GM12875 (cell line): ENCODE measurements at regions not wholly inside any gene's neighbourhood (a gene's known extent, or its start where the extent isn't known, plus 50 kb on each side); places are given as distances from the start of the nearest gene placed in this dataset.
"Not testable (repeated sequence)": the region's sequence is repeated elsewhere in the genome, so short reads cannot be mapped to it uniquely, and the experiment has no call there.

Experiments
- H3K4me3 ChIP-seq: one replicate; pipeline ENCODE4 v1.5.1; 2011; ENCODE audit warnings: low read depth, low read length, control low read depth
- TF ChIP-seq, protein P1 (sequence below): IDR thresholded peaks from 2 replicates; pipeline ENCODE4 v1.5.1; 2011; ENCODE audit warnings: low read depth, mild to moderate bottlenecking, control low read depth, inconsistent platforms, low read length, moderate library complexity, borderline replicate concordance; ENCODE audit not compliant: insufficient read depth

DNA sequence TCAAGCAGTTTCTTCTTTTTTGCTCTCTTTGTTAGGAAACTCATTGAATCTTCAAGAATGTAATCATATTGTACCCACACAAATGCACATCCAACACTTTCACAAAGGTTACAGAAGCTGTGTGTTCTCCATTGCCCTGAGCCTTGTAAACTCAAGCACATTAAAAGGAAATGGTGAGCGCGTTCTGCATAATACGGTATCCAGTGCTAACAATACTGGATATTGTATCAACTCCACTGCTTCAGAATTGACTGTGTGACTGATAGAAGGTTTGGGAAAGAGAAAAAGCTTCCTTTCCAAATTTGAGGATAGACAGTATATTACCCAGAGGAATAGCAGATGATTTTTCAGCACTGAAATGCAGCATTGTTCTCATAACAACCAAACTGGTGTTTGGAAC lies 268.9 kb upstream of the RBMS3 start:
- no peak overlapping the region for H3K4me3 ChIP-seq
- TF ChIP-seq, protein P1, sequence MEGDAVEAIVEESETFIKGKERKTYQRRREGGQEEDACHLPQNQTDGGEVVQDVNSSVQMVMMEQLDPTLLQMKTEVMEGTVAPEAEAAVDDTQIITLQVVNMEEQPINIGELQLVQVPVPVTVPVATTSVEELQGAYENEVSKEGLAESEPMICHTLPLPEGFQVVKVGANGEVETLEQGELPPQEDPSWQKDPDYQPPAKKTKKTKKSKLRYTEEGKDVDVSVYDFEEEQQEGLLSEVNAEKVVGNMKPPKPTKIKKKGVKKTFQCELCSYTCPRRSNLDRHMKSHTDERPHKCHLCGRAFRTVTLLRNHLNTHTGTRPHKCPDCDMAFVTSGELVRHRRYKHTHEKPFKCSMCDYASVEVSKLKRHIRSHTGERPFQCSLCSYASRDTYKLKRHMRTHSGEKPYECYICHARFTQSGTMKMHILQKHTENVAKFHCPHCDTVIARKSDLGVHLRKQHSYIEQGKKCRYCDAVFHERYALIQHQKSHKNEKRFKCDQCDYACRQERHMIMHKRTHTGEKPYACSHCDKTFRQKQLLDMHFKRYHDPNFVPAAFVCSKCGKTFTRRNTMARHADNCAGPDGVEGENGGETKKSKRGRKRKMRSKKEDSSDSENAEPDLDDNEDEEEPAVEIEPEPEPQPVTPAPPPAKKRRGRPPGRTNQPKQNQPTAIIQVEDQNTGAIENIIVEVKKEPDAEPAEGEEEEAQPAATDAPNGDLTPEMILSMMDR, result no peak

DNA sequence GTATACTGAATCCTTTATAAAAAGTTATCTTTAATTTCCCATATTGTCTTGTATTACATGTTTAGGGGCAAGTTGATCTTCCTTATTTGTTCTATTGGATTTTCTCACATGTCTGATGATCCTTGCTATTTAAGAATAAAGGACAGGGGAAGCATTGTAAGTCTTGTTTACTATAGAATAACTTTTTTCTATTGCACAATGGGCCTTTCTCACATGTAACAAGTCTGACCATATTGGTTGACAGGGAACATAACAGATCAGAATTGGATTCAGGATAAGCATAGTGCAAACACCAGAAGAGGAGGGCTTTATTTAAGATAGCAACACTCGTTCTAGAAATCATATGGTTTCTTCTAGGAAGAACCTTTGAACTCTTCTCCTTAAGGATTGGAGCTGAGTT lies 257.9 kb upstream of the RBMS3 start:
- H3K4me3 ChIP-seq, result no peak overlapping the region
- TF ChIP-seq, protein P1, result no peak

DNA sequence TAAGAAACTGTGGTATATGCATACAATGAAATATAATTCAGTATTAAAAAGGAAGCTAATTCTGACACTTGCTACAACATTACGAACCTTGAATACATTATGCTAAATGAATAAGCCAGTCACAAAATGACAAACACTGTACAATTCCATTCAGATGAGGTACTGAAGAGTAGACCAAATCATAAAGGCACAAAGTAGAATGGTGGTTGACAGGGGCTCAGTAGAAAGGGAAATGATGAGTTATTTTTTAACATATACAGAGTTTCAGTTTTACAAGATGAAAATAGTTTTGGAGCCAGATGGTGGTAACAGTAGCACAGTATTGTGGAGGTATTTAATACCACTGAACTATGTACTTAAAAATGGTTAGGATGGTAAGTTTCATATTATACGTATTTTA lies 254.6 kb upstream of the RBMS3 start:
- TF ChIP-seq, protein P1, result no peak
- no peak overlapping the region for H3K4me3 ChIP-seq

DNA sequence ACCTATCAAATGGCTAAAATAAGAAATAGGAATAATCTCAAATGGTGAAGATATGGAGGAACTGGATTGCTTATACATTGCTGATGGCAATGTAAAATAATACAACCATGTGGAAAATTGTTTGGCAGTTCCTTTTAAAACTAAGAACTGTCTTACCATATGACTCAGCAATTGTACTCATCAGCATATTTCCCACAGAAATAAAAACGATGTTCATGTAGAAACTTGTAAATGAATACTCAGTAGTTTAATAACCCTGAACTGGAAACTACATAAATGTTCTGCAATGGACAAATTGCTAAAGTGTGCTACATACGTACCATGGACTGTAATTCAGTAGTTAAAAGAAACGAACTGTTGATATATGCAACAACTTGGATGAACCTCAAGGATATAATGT lies 253.9 kb upstream of the RBMS3 start:
- H3K4me3 ChIP-seq, result no peak overlapping the region
- TF ChIP-seq, protein P1, result no peak

DNA sequence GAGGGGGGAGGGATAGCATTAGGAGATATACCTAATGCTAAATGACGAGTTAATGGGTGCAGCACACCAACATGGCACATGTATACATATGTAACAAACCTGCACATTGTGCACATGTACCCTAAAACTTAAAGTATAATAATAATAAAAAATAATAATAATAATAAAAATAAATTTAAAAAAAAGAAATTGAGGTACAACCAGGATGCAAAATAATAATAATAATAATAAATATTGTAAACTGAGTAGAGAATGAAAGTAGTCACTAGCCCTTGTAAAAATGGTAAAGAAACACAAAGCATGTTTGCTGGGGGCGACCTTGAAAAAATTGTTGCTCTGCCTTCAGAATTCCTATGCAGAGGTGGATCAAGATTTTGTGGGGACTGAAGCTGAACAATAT lies 249.7 kb upstream of the RBMS3 start:
- H3K4me3 ChIP-seq, result not testable (repeated sequence)

DNA sequence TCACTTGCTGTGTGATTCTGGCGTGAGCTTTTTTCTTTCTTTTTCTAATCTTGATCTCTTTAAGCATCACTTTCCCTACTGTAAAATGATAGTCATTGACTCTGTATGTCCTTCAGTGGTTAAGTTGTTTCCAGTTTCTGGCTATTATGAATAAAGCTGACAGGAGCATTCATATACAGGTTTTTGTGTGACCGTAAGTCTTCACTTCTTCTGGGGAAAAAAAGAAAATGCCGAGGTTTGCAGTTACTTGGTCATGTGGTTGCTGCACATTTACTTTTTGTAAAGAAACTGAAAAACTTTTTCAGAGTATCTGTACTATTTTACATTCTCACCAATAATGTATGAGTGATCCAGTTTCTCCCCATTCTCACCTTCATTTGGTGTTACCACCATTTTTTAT lies 247.4 kb upstream of the RBMS3 start:
- no peak overlapping the region for H3K4me3 ChIP-seq
- TF ChIP-seq, protein P1, result no peak

DNA sequence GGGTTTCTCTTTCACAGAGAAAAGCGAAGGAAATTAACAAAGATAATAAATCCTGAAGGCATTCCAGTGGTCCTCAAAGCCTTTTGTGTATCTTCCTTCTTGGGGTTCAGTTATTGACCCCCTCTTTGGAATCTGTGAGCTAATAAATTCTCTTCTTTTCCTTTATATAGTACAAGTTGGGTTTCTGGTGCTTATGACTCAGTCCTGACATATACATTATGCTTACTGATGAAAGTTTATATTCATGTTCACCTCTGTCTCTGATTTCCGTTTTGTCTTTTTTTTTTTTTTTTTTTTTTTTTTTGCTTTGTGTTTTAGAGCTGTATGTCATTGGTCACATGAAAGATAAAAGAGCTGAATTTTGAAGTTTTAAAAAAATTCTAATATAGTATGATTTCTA lies 230.7 kb upstream of the RBMS3 start:
- no peak overlapping the region for H3K4me3 ChIP-seq
- TF ChIP-seq, protein P1, result no peak

DNA sequence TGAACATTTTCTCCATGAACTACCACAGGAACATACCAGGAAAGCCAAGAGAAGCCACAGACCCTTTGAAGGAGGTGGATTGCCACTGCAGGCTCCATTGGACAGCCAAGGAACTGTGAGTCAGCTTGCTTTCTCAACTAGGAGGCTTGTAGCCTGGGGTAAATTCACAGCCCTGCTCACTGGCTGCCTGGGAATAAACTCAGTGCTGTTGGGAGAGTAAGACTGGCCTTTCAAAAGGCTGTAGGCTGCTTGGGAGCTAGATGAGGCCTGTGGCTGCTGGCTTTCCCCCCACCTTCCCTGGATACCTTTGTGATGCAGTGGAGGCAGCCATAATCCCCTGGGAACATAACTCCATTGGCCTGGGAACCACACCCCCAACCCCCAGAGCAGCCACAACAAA lies 223.5 kb upstream of the RBMS3 start:
- TF ChIP-seq, protein P1, result no peak
- H3K4me3 ChIP-seq, result no peak overlapping the region
